ENCODE measurements at regions not wholly inside any gene's neighbourhood (a gene's known extent, or its start where the extent isn't known, plus 50 kb on each side); places are given as distances from the start of the nearest gene placed in this dataset.

DNA sequence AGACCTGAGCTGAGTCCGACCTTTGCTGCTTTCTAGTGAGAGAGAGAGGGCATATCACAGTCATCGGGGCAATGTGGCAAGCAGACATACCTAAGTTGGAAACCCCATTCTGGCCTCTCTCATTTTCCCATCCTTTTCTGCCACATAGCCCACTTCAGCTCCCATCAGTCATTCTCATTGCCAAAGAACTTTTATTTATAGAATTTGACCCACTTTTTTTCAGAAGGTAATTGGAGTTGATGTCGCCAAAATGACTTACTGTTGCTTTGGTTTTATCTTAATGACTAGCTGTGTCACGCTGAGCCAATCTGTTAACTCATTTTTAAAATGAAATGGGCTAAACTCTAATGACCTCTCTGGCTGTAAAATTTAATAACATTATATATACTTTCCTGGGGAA, 63.9 kb upstream of the RMST start:
- Histone ChIP-seq H3K36me3 (replicated peaks; ENCODE audit: insufficient read depth, low read length) (no peaks in the 10 kb centered on the region), H3K9me2 (replicated peaks; ENCODE audit: insufficient read depth, low read length) (no peaks in the 10 kb centered on the region), H3K9me3 (replicated peaks; ENCODE audit: insufficient read depth, low read length) (no peaks in the 10 kb centered on the region), H3K27ac (ENCODE audit: low read length) (no peak overlapping the region), H3F3A (ENCODE audit: insufficient read depth, low read length) (no peaks in the 10 kb centered on the region), H3K4me3 (ENCODE audit: low read length) (no peak overlapping the region), H3K4me2 (ENCODE audit: low read depth, low read length) (no peak overlapping the region), H3K79me2 (ENCODE audit: low read length) (no peaks in the 10 kb centered on the region), H2AFZ (ENCODE audit: low read length) (no peak overlapping the region), H3K27me3 (replicated peaks; ENCODE audit: insufficient read depth, low read length) (no peaks in the 10 kb centered on the region), H3K9ac (ENCODE audit: low read length) (no peak overlapping the region), H4K20me1 (ENCODE audit: insufficient read depth, low read length) (no peaks in the 10 kb centered on the region), H3K4me1 (ENCODE audit: low read length) (no peaks in the 10 kb centered on the region)
- no peak for DNase-seq
- TF ChIP-seq EZH2 (optimal IDR thresholded peaks at IDR 0.05; ENCODE audit: low read depth, low read length), result no peak
- TF ChIP-seq, protein P1, sequence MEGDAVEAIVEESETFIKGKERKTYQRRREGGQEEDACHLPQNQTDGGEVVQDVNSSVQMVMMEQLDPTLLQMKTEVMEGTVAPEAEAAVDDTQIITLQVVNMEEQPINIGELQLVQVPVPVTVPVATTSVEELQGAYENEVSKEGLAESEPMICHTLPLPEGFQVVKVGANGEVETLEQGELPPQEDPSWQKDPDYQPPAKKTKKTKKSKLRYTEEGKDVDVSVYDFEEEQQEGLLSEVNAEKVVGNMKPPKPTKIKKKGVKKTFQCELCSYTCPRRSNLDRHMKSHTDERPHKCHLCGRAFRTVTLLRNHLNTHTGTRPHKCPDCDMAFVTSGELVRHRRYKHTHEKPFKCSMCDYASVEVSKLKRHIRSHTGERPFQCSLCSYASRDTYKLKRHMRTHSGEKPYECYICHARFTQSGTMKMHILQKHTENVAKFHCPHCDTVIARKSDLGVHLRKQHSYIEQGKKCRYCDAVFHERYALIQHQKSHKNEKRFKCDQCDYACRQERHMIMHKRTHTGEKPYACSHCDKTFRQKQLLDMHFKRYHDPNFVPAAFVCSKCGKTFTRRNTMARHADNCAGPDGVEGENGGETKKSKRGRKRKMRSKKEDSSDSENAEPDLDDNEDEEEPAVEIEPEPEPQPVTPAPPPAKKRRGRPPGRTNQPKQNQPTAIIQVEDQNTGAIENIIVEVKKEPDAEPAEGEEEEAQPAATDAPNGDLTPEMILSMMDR (IDR thresholded peaks at IDR 0.05; ENCODE audit: low read length), result no peak
- no peak for TF ChIP-seq EZH2phosphoT487 (IDR thresholded peaks at IDR 0.05; ENCODE audit: low read length)

DNA sequence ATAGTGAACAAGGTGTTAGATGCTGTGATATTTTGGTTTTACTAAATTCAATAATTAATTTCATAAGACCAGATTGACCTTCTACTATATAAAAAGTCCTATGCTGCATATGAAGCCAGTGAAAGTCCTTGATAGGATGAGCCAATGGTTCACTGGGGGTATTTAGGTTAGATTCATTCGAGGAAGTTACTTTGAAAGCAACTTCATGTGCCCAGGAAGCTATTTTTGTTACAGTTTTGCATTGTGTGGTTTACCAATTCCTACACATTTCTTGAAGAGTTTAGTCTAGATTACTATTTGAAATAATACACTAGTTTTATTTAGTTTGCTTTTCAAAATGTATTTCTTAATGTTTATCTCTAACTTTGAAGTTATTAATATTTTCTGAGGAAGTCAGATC, 58.5 kb upstream of the RMST start:
- no peak overlapping the region for H3K9ac ChIP-seq (ENCODE audit: low read length)
- H3K9me3 ChIP-seq (replicated peaks; ENCODE audit: insufficient read depth, low read length), result no peaks in the 10 kb centered on the region
- H3K9me2 ChIP-seq (replicated peaks; ENCODE audit: insufficient read depth, low read length), result no peaks in the 10 kb centered on the region
- H3K27me3 ChIP-seq (replicated peaks; ENCODE audit: insufficient read depth, low read length), result no peaks in the 10 kb centered on the region
- H2AFZ ChIP-seq (ENCODE audit: low read length), result no peak overlapping the region
- no peaks in the 10 kb centered on the region for H3K36me3 ChIP-seq (replicated peaks; ENCODE audit: insufficient read depth, low read length)
- H3K79me2 ChIP-seq (ENCODE audit: low read length), result no peaks in the 10 kb centered on the region
- no peaks in the 10 kb centered on the region for H3K4me1 ChIP-seq (ENCODE audit: low read length)
- H3F3A ChIP-seq (ENCODE audit: insufficient read depth, low read length), result no peaks in the 10 kb centered on the region
- no peak overlapping the region for H3K4me3 ChIP-seq (ENCODE audit: low read length)
- H3K4me2 ChIP-seq (ENCODE audit: low read depth, low read length), result no peak overlapping the region
- DNase-seq, result no peak
- no peak overlapping the region for H3K27ac ChIP-seq (ENCODE audit: low read length)
- TF ChIP-seq EZH2phosphoT487 (IDR thresholded peaks at IDR 0.05; ENCODE audit: low read length) (no peak), EZH2 (optimal IDR thresholded peaks at IDR 0.05; ENCODE audit: low read depth, low read length) (no peak)
- TF ChIP-seq, protein P1 (IDR thresholded peaks at IDR 0.05; ENCODE audit: low read length), result no peak
- no peaks in the 10 kb centered on the region for H4K20me1 ChIP-seq (ENCODE audit: insufficient read depth, low read length)

DNA sequence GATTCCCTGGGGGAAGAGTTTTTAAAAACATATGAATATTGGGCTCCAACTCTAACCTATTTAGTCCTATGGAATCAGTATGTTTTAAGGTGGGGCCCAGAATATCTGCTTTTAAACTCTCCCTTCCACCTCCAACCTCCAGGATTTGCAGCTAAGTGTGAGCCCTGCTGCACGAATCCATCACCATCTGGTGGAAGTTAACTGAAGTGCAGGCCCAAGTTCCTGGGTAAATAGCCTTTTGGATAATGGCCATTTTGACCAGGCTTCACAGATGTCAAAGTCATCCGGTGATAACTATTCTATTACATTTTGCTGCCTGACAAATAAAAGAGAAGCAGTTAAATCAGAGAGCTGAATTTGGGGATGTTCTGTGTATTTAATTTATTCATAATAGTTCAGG, 58.1 kb upstream of the RMST start:
- no peak overlapping the region for H3K4me2 ChIP-seq (ENCODE audit: low read depth, low read length)
- no peak overlapping the region for H3K9ac ChIP-seq (ENCODE audit: low read length)
- TF ChIP-seq EZH2 (optimal IDR thresholded peaks at IDR 0.05; ENCODE audit: low read depth, low read length) (no peak), EZH2phosphoT487 (IDR thresholded peaks at IDR 0.05; ENCODE audit: low read length) (no peak)
- TF ChIP-seq, protein P1 (IDR thresholded peaks at IDR 0.05; ENCODE audit: low read length), result peak; percentile 80

More for the DNA sequence above, 58.1 kb upstream of the RMST start:
- Histone ChIP-seq H3K4me1 (ENCODE audit: low read length) (no peaks in the 10 kb centered on the region), H3K79me2 (ENCODE audit: low read length) (no peaks in the 10 kb centered on the region), H3K9me3 (replicated peaks; ENCODE audit: insufficient read depth, low read length) (no peaks in the 10 kb centered on the region), H2AFZ (ENCODE audit: low read length) (no peak overlapping the region), H4K20me1 (ENCODE audit: insufficient read depth, low read length) (no peaks in the 10 kb centered on the region), H3K27me3 (replicated peaks; ENCODE audit: insufficient read depth, low read length) (no peaks in the 10 kb centered on the region), H3K9me2 (replicated peaks; ENCODE audit: insufficient read depth, low read length) (no peaks in the 10 kb centered on the region), H3F3A (ENCODE audit: insufficient read depth, low read length) (no peaks in the 10 kb centered on the region), H3K36me3 (replicated peaks; ENCODE audit: insufficient read depth, low read length) (no peaks in the 10 kb centered on the region), H3K27ac (ENCODE audit: low read length) (no peak overlapping the region), H3K4me3 (ENCODE audit: low read length) (no peak overlapping the region)
- DNase-seq, result peak; percentile 53

All from MM.1S (cell line).